CD4-positive, alpha-beta T cell treated with Interleukin-17A for 4 hours (primary cell): ENCODE measurements at regions not wholly inside any gene's neighbourhood (a gene's known extent, or its start where the extent isn't known, plus 50 kb on each side); places are given as distances from the start of the nearest gene placed in this dataset.

Experiments
- DNase-seq: peaks from one replicate; pipeline ENCODE4 v3.0.0-alpha.2; 2020; ENCODE audit warnings: mixed read lengths

DNA sequence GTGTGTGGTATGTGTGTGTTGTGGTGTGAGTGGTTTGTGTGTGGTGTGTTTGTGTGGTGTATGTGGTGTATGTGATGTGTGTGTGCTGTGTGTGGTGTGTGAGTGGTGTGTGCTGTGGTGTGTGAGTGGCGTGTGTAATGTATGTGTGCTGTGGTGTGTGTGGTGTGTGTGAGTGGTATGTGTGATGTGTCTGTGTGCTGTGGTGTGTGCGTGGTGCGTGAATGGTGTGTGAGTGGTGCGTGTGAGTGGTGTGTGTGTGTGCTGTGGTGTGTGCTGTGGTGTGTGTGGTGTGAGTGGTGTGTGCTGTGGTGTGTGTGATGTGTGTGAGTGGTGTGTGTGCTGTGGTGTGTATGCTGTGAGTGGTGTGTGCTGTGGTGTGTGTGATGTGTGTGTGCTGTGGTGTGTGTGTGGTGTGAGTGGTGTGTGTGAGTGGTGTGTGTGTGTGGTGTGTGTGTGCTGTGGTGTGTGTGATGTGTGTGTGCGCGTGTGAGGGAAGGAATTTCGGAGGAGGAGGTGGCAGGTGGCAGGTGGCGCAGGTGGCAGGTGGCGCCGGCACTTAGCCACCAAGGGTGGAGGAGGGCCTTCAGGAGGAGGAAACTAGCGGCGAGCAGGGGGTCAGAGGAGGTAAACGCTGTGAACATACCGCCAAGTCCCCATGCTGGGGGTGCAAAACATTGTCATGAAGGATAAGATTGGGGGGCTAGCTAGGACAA is 191.8 kb downstream of the MELK start:
- DNase-seq = no peak

DNA sequence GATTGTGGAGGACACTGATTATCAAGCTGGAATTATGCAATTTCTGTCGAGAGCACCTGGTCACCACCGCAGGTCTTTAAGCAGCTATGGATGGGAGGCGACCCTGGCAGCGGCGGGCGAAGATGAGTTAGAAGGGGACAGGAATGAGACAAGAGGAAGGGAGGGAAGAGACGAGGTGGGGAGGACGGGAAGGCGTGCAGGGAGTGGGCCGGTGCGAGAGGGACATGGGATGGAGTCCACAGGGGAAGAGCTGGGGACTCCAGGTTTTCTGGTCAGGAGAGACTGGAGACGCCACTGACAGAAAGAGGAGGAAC is 192.3 kb downstream of the MELK start:
- peak; percentile 6 for DNase-seq

DNA sequence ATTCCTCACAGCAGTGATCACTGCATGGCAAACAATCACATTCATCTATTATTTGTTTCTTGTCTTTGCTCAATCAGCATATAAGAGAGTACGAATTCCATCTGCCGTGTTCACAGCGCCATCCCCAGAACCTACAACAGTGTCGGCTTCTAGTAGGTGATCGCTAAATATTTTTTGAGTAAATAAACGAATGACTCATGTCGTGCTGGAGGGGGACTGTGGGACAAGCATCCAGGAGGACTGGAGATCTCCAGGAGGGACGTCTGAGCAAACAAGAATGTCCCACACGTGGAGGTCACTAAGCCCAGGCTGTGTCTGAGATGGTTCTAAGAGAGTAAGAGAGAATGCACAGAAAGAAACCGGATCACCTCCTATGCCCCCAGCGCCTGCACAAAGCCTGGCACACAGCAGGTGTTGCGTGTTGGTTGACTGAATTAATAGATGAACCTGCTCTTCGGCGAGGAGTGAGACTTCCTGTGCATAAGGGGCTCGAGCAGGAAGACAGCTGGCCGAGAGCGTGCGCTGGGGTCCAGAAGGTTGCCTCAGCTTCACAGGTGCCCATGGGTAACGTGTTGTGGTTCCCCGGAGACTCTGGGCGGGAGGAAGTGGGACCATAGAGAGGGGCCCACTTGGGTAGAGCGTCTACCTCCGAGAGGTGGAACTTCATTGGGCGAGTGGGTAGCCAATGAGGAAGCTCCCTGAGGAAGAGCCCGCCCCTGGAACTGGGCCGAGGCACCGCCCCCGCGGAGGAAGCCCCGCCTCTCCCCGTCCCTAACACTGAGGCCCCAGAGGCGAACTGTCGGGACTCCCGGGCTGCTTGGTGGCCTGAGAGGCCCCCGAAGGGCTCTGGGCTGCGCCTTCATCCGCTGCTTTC is 193.0 kb downstream of the MELK start:
- DNase-seq = peak; percentile 94

DNA sequence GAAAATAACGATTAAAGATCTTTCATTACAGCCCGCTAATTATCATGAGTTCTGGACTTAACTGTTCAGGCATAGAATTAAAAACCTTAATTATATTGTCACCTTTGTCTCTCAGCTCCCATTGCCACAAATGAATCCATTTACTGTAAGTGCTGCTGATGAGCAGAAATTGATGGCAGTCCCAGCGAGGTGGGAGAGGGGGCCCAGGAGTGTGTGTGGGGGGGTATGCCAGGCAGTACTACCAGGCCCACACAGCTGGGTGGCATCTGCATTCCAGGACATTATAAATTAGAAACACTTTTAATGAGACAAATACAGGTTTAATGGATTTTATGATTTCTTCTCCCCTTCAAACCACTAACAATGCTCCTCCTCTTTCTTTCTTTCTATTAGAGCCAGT is 196.0 kb downstream of the MELK start:
- no peak for DNase-seq

DNA sequence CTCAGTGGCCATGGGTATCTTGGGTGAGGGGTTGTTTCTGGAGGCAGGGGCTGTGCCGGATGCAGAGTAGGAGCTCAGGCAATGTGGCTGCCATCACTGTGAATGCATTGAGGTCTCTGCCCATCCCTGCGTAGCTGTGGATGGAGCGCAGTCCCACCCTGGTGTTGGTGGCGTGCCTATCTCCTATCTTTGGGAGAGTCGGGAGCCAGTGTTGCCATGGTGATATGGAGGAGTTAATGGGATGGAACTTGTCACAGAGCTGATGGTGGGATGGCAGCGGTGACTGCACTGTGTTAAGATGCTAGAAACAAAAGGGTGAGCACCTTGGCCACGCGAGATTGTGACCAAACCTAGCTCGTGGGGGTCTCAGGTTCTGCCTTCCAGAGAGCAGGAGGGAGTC is 197.3 kb downstream of the MELK start:
- DNase-seq = no peak

DNA sequence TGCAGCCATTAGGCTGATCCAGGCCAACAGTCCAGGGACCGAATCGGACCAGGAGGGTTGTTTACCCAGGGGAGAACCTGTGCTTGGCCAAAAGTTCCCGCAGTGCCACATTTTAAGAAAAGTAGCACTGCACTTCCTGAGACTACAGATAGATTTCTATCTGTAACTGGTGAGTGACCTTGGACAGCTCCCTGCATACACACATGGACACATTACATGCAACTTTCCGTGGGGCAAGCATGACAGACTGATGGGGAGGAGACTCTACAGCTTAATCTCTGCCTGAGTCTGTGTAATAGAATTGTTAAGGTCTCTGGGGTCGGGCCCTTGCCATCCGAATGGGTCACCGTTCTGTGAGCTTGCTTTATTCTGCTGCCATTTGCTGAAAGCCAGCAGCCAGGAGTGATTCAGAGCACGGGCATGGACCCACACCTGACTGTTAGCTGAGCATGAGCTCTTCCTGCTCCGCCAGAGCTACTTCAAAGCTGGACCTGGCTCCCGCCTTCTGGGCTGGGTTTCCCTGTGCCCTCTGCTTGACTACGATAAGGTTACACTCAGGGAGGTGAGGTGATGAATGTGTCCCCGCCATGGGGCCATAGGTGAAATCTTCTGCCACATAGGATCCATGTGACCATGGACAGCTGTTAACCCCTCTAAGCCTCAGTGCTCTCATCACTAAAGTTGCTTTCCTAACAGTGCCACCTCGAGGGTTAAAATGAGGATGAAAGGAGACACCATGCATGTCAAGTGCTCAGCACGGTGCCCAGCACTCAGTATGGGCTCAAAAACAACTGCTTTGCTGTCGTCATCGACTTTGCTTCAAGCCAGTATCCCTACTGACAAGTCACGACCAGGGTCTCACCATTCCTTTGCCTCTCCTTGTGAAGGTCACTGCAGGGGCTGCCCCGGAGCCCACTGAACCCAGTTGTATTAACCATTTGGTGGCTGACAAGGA is 200.0 kb downstream of the MELK start:
- DNase-seq = no peak

DNA sequence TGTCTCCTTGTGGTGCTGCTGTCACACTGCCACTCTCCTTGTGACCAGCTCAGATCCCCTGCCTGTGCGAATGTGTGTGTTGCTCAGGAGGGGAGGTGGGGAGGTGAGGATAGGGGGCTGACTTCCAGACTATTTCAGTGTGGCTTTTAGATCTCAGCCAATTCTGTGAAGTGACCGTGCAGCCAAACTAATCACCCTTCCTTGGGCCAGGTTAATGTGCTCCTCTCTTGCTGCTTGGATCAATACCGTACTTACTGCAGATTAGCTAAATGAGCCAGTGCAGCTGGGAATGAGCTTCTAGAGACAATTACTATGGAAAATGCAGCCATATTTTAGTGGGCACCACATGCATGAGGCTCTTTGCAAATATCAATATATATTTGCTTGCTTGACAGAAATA is 206.0 kb downstream of the MELK start:
- no peak for DNase-seq

DNA sequence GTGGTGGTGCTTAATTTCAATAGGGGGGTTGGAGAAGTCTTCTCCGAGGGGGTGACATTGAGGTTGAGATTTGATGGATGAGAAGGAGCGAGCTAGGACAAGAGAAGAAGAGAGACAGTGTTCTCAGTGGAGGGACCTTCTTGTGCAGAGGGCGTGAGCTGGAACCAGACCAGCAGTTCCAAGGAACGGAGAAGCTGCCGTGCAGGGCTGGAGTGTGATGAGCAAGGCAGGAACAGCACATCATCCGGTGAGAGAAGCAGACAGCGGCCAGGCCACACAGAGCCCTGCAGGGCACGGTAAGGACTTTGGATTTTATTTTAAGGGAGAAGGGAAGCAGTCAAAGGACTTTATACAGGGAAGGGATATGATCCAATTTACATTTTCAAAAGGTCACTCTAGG is 206.9 kb downstream of the MELK start:
- no peak for DNase-seq

DNA sequence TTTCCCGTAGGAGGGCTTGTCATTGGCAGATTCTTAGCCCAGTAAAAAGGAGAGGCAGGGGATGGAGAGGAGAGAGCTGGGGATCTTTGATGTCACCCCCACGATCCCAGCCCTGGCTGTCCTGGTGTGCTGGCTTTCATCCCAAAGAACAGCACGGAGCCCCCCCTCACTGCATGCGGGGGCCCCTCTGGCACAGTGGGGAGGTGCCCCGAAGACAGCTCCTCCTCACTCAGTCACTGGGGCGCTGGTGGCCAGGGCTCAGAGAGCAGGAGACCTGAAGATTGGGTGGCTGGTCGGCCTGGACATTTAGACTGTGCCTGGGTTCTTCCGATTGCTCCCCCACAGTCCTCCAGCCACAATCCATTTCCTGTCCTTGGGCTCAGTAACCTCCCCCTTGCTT is 207.5 kb downstream of the MELK start:
- no peak for DNase-seq

DNA sequence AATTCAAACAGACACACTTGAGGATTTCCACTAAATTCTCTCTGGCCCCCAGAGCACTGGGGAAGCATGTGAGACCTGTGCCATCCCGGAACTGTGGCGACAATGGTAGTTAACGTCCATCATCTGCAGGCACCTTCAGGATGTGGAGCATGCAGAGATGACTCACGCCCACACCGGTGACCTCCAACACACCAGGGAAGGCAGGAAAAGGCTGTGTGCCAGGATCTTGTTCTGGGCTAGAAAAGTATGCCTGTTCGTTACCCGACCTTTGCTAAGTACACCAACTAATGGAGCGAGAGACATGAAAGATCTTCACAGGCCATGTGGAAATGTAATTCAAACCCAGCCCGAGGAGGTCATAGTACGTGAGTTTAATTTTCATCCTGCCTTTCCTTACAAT is 208.8 kb downstream of the MELK start:
- no peak for DNase-seq
